BLaER1 treated with 17β-estradiol and CSF1 and Interleukin-3, amounts not matched to agents 10 nM and 100 nM (cell line): ENCODE measurements at regions not wholly inside any gene's neighbourhood (a gene's known extent, or its start where the extent isn't known, plus 50 kb on each side); places are given as distances from the start of the nearest gene placed in this dataset.
A peak's percentile ranks its signal among the peaks of the same experiment; 100 is the strongest.
"Not testable (repeated sequence)": the region's sequence is repeated elsewhere in the genome, so short reads cannot be mapped to it uniquely, and the experiment has no call there.

ENCODE experiments used
- H3K27ac ChIP-seq, 11 experiments: shearing (Covaris generic); formaldehyde crosslinking; 2 replicates each; pipeline ENCODE4 v1.8.1; 2022
- H3K27me3 ChIP-seq, 11 experiments: shearing (Covaris generic); formaldehyde crosslinking; 2 replicates each; pipeline ENCODE4 v1.8.1; 2022
- H3K36me3 ChIP-seq, 11 experiments: shearing (Covaris generic); formaldehyde crosslinking; 2 replicates each; pipeline ENCODE4 v1.8.1; 2022
- H3K4me1 ChIP-seq, 10 experiments: shearing (Covaris generic); formaldehyde crosslinking; 2 replicates each; pipeline ENCODE4 v1.8.1; 2022
- H3K4me2 ChIP-seq, 11 experiments: shearing (Covaris generic); formaldehyde crosslinking; 2 replicates each; pipeline ENCODE4 v1.8.1; 2022
- H3K4me3 ChIP-seq, 10 experiments: shearing (Covaris generic); formaldehyde crosslinking; 2 replicates each; pipeline ENCODE4 v1.8.1; 2022
- H3K9ac ChIP-seq, 11 experiments: shearing (Covaris generic); formaldehyde crosslinking; 2 replicates each; pipeline ENCODE4 v1.8.1; 2022
- H3K9me3 ChIP-seq, 11 experiments: shearing (Covaris generic); formaldehyde crosslinking; replicated peaks in 1 of 11; 2 replicates each; pipeline ENCODE4 v1.8.1; 2022
- H4K20me1 ChIP-seq, 11 experiments: shearing (Covaris generic); formaldehyde crosslinking; 2 replicates each; pipeline ENCODE4 v1.8.1; 2022
- Cebpa-rat ChIP-seq, 11 experiments: shearing (Covaris generic); IDR thresholded peaks; 2 replicates each; pipeline ENCODE4 v1.8.1; 2022

DNA sequence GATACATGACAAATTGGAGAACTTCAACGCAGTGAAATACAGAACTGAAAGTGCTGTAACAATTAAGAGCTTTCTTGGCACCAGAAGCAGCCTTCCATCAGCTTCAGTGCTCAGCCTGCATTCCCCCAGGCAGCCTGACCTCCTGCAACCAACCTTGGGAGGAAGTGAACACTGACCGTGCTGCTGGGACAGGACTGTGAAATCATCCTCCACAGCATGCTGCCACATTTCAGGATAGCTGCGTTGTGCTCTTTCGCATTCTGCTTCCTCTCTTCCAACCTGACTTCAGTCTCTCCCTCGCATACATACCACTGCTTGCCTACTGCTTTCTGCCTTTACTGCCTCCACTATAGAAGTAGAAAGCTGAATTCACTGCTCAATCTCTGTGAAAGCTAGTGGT, 388.6 kb downstream of the RWDD3 start:
- Histone ChIP-seq H3K9me3 (0 out of 22 replicates have a peak, but pooled peaks cover 0 to 3% (median 0%) of the 10 kb centered on the region in 11 experiments), H4K20me1 (no peaks in the 10 kb centered on the region), H3K4me3 (no peak overlapping the region), H3K27me3 (no peaks in the 10 kb centered on the region), H3K4me1 (peaks cover 0 to 24% (median 2%) of the 10 kb centered on the region in 10 experiments; a peak in 8 of 20 replicates), H3K4me2 (peak overlapping the region in 4 of 11 experiments; percentile 9 to 64 (median 54); a peak in 7 of 22 replicates), H3K9ac (no peak overlapping the region), H3K36me3 (no peaks in the 10 kb centered on the region), H3K27ac (no peak overlapping the region)
- no peak for TF ChIP-seq Cebpa-rat (IDR thresholded peaks at IDR 0.05)

DNA sequence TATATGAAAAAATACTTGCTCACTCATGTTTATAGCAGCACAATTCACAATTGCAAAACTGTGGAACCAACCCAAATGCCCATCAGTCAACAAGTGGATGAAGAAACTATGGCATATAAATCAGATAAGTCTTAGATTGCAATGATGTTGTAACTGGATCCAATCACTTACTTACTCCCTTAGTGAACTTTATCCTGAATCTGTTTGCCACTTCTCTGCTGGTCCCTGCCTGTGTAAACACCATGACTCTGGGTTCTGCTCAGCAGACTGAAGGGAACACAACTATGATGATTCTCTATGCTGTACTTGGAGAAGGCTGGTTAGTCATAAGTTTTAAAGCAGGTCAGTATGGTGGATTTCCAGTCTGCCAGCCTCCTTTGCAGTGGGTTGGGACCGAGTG, 391.2 kb downstream of the RWDD3 start:
- no peak overlapping the region for H3K9ac ChIP-seq
- TF ChIP-seq Cebpa-rat (IDR thresholded peaks at IDR 0.05): no peak
- H3K36me3 ChIP-seq: no peaks in the 10 kb centered on the region
- no peak overlapping the region for H3K4me3 ChIP-seq
- peaks cover 0 to 22% (median 3%) of the 10 kb centered on the region in 11 experiments; a peak in 7 of 22 replicates for H3K9me3 ChIP-seq
- H3K4me2 ChIP-seq: no peak overlapping the region
- H3K27me3 ChIP-seq: no peaks in the 10 kb centered on the region
- peaks cover 0 to 18% (median 0%) of the 10 kb centered on the region in 10 experiments; a peak in 7 of 20 replicates for H3K4me1 ChIP-seq
- H3K27ac ChIP-seq: no peak overlapping the region
- no peaks in the 10 kb centered on the region for H4K20me1 ChIP-seq

DNA sequence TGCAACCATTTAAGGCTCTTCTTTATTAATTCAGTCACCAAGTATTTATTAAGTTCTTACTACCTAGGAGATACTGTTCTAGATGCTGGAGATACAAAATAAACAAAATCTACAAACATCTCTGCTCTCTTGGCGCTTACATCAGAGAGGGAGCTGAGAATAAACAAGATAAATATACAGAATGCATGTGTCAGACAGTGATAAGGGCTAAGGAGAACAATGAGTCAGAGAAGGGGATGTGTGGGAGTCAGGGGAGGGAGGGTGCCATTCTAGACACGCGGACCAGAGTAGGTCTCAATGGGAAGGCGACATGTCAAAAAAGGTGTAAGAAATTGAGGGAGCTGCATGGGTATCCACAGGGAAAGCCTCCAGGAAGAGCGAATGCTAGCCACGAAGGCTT, 393.2 kb downstream of the RWDD3 start:
- Histone ChIP-seq H3K4me1 (peaks cover 0 to 10% (median 0%) of the 10 kb centered on the region in 10 experiments; a peak in 7 of 20 replicates), H3K9ac (no peak overlapping the region), H3K4me2 (no peak overlapping the region), H3K27me3 (no peaks in the 10 kb centered on the region), H3K9me3 (peaks cover 0 to 22% (median 3%) of the 10 kb centered on the region in 11 experiments; a peak in 7 of 22 replicates), H3K27ac (no peak overlapping the region), H3K4me3 (no peak overlapping the region), H3K36me3 (no peaks in the 10 kb centered on the region), H4K20me1 (no peaks in the 10 kb centered on the region)
- no peak for TF ChIP-seq Cebpa-rat (IDR thresholded peaks at IDR 0.05)

DNA sequence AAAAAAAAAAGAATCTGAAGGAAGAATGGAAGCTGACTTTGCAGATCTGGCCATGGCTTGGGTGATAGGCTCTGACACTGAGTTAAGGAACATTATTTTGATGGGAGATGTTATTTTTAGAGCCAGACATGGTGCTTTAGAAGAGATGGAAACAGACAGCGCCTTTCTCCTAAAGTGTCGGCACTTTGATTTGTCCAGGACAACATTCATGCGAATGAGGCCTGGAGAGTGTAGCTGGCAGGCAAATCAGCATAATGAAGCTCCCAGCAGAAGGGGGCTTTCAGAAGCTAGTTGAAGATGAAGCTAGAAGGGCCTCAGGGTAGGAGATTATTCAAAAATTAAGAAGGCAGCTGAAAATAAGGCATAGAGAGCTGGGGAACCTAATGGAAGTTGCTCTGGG, 397.7 kb downstream of the RWDD3 start:
- Histone ChIP-seq H3K27ac (no peak overlapping the region), H3K9ac (no peak overlapping the region), H3K27me3 (no peaks in the 10 kb centered on the region), H3K4me3 (no peak overlapping the region), H3K9me3 (peaks cover 0 to 22% (median 3%) of the 10 kb centered on the region in 11 experiments; a peak in 7 of 22 replicates), H4K20me1 (no peaks in the 10 kb centered on the region), H3K4me2 (no peak overlapping the region), H3K4me1 (no peaks in the 10 kb centered on the region), H3K36me3 (no peaks in the 10 kb centered on the region)
- TF ChIP-seq Cebpa-rat (IDR thresholded peaks at IDR 0.05): no peak

DNA sequence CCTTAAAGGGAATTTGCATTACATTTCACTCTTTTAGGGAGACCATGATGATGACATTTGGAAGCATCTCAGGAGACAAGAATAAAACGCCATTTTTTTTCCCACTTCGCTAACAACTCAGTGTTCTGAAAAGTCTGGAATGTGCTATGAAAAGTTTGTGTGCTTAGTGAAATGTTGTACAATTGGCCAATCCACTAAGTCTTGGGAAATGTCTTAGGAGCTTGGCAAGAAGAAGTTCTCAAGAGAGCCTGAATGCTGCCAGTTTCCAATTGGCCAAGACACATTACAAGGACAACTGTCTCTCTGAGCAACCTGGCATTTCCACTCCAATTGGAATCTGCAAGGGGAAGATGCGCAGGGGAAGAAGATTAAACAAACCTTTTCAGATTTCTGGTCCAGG, 401.8 kb downstream of the RWDD3 start:
- Histone ChIP-seq H3K27ac (no peak overlapping the region), H3K9ac (no peak overlapping the region), H3K4me3 (no peak overlapping the region), H3K27me3 (no peaks in the 10 kb centered on the region), H3K4me1 (no peaks in the 10 kb centered on the region), H4K20me1 (no peaks in the 10 kb centered on the region), H3K36me3 (no peaks in the 10 kb centered on the region), H3K4me2 (no peak overlapping the region), H3K9me3 (no peaks in the 10 kb centered on the region)
- TF ChIP-seq Cebpa-rat (IDR thresholded peaks at IDR 0.05): no peak

DNA sequence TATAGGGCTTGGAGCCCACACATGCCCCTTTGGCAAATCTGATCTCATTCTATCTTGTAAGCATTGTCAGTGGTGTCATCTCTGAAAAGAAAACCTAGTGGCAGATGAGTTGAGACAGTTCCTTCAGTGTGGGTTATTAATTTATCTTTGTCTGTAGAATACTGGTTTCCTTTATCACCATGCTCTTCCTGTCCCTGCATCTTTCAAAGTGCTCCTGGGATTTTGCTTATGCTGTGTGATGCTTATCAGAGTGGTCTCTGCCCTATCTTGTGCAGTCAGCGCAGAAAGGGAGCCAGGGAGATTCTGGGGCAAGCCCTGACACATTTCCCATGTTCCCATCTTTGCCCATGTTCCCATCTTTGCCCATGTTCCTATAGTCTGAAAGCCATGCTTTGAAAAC, 402.9 kb downstream of the RWDD3 start:
- H4K20me1 ChIP-seq: no peaks in the 10 kb centered on the region
- no peak overlapping the region for H3K27ac ChIP-seq
- no peaks in the 10 kb centered on the region for H3K36me3 ChIP-seq
- H3K9ac ChIP-seq: no peak overlapping the region
- no peak for TF ChIP-seq Cebpa-rat (IDR thresholded peaks at IDR 0.05)
- no peaks in the 10 kb centered on the region for H3K4me1 ChIP-seq
- no peaks in the 10 kb centered on the region for H3K9me3 ChIP-seq
- H3K4me2 ChIP-seq: no peak overlapping the region
- no peaks in the 10 kb centered on the region for H3K27me3 ChIP-seq
- no peak overlapping the region for H3K4me3 ChIP-seq

DNA sequence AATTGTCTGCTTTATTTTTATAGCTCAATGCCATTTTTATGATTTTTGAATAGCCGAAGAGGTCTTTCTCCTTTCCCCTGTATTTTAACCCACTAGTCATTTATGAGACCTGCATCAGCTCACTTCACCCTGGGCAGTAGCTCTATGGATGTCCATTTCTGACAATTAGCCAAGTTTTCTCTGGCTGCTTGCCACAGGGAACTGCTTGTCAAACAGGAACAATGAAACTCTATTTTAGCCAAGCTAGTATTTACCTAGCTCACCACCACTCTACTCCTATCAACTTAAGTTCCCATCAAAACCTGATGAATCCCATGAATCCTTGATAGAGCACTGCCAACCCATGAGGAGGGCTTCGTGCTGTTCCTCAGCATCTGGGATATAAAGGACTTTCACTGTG, 406.7 kb downstream of the RWDD3 start:
- 0 out of 22 replicates have a peak, but pooled peaks cover 0 to 4% (median 0%) of the 10 kb centered on the region in 11 experiments for H3K9me3 ChIP-seq
- H3K27ac ChIP-seq: no peak overlapping the region
- no peaks in the 10 kb centered on the region for H4K20me1 ChIP-seq

DNA sequence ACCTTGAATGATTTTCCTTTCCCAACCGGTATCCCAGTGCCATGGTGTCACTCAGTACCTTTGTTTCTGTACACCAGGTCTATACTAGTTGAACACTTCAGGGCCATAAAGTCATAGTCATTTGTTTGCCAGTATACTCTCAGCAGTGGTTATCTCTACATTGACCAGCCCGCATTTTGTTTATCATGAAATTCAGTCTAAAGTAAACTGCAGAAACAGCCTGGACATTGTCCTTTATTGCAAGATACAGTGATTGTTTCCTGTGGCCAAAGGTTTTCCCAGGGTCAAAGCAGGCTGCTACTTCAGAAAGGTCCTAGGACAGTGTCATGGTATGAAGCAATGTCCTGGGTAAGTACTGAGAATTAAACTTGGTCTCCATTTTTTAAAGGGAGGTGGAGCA, 407.4 kb downstream of the RWDD3 start:
- H3K27me3 ChIP-seq: no peaks in the 10 kb centered on the region
- no peaks in the 10 kb centered on the region for H3K4me1 ChIP-seq
- H3K9ac ChIP-seq: no peak overlapping the region
- no peak for TF ChIP-seq Cebpa-rat (IDR thresholded peaks at IDR 0.05)
- H3K4me2 ChIP-seq: no peak overlapping the region
- no peaks in the 10 kb centered on the region for H3K36me3 ChIP-seq
- H3K4me3 ChIP-seq: no peak overlapping the region
- peaks cover 0 to 9% (median 0%) of the 10 kb centered on the region in 11 experiments; a peak in 1 of 22 replicates for H3K9me3 ChIP-seq
- H4K20me1 ChIP-seq: no peaks in the 10 kb centered on the region
- no peak overlapping the region for H3K27ac ChIP-seq

More for the DNA sequence above, 406.7 kb downstream of the RWDD3 start:
- no peak for TF ChIP-seq Cebpa-rat (IDR thresholded peaks at IDR 0.05)
- no peaks in the 10 kb centered on the region for H3K27me3 ChIP-seq
- H3K4me2 ChIP-seq: no peak overlapping the region
- H3K4me1 ChIP-seq: no peaks in the 10 kb centered on the region
- no peaks in the 10 kb centered on the region for H3K36me3 ChIP-seq
- H3K4me3 ChIP-seq: no peak overlapping the region
- no peak overlapping the region for H3K9ac ChIP-seq

DNA sequence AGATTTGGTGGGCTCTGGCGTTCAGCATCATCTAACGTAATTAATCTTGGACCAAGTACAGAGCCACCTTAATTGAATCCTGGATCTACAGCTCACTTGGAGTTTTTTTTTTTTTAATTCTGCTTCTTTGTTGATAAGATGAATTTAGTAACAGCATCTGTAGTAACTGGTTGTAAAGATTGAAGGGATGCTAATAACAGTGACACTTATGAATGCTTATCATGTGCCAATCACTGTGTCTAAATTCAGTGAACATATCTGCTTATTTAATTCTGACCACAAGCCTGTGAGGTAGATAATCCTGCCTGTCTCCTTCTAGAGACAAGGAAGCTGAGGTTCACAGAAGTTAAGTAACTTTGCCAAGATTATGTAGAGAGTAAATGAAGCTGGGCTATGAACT, 408.0 kb downstream of the RWDD3 start:
- no peak overlapping the region for H3K27ac ChIP-seq
- H3K9me3 ChIP-seq: peaks cover 0 to 9% (median 0%) of the 10 kb centered on the region in 11 experiments; a peak in 1 of 22 replicates
- H3K9ac ChIP-seq: no peak overlapping the region
- no peaks in the 10 kb centered on the region for H3K36me3 ChIP-seq
- no peak overlapping the region for H3K4me2 ChIP-seq
- no peak for TF ChIP-seq Cebpa-rat (IDR thresholded peaks at IDR 0.05)
- no peaks in the 10 kb centered on the region for H3K4me1 ChIP-seq
- H3K4me3 ChIP-seq: no peak overlapping the region
- no peaks in the 10 kb centered on the region for H3K27me3 ChIP-seq
- H4K20me1 ChIP-seq: no peaks in the 10 kb centered on the region

DNA sequence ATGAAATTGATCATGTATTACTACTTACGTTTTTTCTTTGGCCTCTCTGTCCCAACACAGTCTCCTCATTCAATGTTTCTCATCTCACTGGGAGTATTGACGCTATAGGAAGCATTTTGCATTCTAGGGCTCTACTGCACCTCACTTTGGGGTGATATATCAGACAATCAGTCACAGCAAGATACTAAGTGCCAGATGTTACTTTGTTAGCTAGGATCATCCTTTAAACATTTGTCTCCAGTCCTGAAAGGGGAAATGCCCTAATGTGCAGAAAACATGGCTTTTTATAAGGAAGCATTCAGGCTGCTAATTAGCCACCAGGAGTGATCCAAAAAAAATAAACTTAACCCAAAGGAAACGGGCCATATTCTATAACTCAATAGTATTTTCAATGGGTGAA, 409.1 kb downstream of the RWDD3 start:
- no peak overlapping the region for H3K27ac ChIP-seq
- H3K4me2 ChIP-seq: no peak overlapping the region
- no peaks in the 10 kb centered on the region for H3K4me1 ChIP-seq
- H3K9ac ChIP-seq: no peak overlapping the region
- no peaks in the 10 kb centered on the region for H3K36me3 ChIP-seq
- no peak for TF ChIP-seq Cebpa-rat (IDR thresholded peaks at IDR 0.05)
- no peak overlapping the region for H3K4me3 ChIP-seq
- H3K9me3 ChIP-seq: peaks cover 0 to 17% (median 4%) of the 10 kb centered on the region in 11 experiments; a peak in 9 of 22 replicates
- H3K27me3 ChIP-seq: no peaks in the 10 kb centered on the region
- no peaks in the 10 kb centered on the region for H4K20me1 ChIP-seq

DNA sequence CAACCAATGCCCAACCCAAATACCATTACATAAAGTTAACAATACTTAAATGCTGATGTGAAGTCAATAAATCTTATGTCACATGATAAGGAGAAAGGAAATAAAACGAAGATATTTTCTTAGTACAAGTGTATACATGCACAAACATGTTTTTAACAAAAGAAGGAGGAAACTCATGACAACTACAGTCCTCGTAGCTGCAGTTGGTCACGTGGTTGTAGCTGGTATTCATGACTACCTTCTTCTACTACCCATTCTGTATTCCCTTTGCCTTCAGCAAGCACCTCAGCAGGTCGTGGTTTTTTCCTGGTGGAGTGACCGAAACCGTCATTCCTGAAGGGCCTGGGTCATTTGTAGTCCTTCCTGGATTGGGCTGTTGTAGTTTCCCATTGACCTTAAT, 411.1 kb downstream of the RWDD3 start:
- not testable (repeated sequence) for H3K27me3 ChIP-seq, H3K27ac ChIP-seq, H3K9ac ChIP-seq, H3K4me2 ChIP-seq, H3K4me1 ChIP-seq, H3K4me3 ChIP-seq, H3K36me3 ChIP-seq, H4K20me1 ChIP-seq
- peaks cover 0 to 28% (median 10%) of the 10 kb centered on the region in 11 experiments; a peak in 10 of 22 replicates for H3K9me3 ChIP-seq
